ACC112 (cell line): ENCODE measurements at regions not wholly inside any gene's neighbourhood (a gene's known extent, or its start where the extent isn't known, plus 50 kb on each side); places are given as distances from the start of the nearest gene placed in this dataset.

Source experiments
- H2AFZ ChIP-seq: fragments of 200-600 bp; sonication (generic); one replicate; pipeline ENCODE4 v1.6.0; 2017; ENCODE audit warnings: antibody characterized with exemption, low read length; ENCODE audit not compliant: unreplicated experiment
- H3K27ac ChIP-seq: fragments of 200-600 bp; sonication (generic); 2 replicates; pipeline ENCODE4 v1.5.1; 2014; ENCODE audit warnings: low read depth, mild to moderate bottlenecking, antibody characterized with exemption, low read length, moderate library complexity
- H3K27me3 ChIP-seq: fragments of 200-600 bp; sonication (generic); 2 replicates; pipeline ENCODE4 v1.6.1; 2014; ENCODE audit warnings: mild to moderate bottlenecking, antibody characterized with exemption, low read length, moderate library complexity, mixed read lengths; ENCODE audit not compliant: insufficient read depth
- H3K36me3 ChIP-seq: fragments of 200-600 bp; sonication (generic); 2 replicates; pipeline ENCODE4 v1.6.1; 2016; ENCODE audit warnings: mild to moderate bottlenecking, antibody characterized with exemption, low read length, moderate library complexity, mixed read lengths; ENCODE audit not compliant: insufficient read depth
- H3K4me1 ChIP-seq: fragments of 200-600 bp; sonication (generic); one replicate; pipeline ENCODE4 v1.6.1; 2016; ENCODE audit warnings: low read length, mixed read lengths; ENCODE audit not compliant: insufficient read depth, unreplicated experiment, control insufficient read depth
- H3K4me3 ChIP-seq: fragments of 200-600 bp; sonication (generic); 2 replicates; pipeline ENCODE4 v1.5.1; 2014; ENCODE audit warnings: mild to moderate bottlenecking, low read depth, low read length
- H3K79me2 ChIP-seq: fragments of 200-600 bp; sonication (generic); one replicate; pipeline ENCODE4 v1.6.0; 2016; ENCODE audit warnings: low read length; ENCODE audit not compliant: control insufficient read depth, unreplicated experiment, insufficient read depth

GRCh38 chr12:63040526-63041220 is 105.7 kb upstream of the PPM1H start:
- H3K36me3 ChIP-seq = no peaks in the 10 kb centered on the region

GRCh38 chr12:63038713-63039100 is 103.8 kb upstream of the PPM1H start:
- H3K79me2 ChIP-seq = no peaks in the 10 kb centered on the region
- H3K4me1 ChIP-seq = peaks cover 6% of the 10 kb centered on the region
- H3K4me3 ChIP-seq = no peak overlapping the region
- H3K36me3 ChIP-seq = no peaks in the 10 kb centered on the region
- no peak overlapping the region for H3K27ac ChIP-seq
- no peak overlapping the region for H2AFZ ChIP-seq
- H3K27me3 ChIP-seq = no peaks in the 10 kb centered on the region

More at GRCh38 chr12:63040526-63041220, 105.7 kb upstream of the PPM1H start:
- H3K27me3 ChIP-seq = no peaks in the 10 kb centered on the region
- H2AFZ ChIP-seq = no peak overlapping the region
- H3K27ac ChIP-seq = no peak overlapping the region
- H3K4me1 ChIP-seq = peaks cover 20% of the 10 kb centered on the region
- no peaks in the 10 kb centered on the region for H3K79me2 ChIP-seq
- H3K4me3 ChIP-seq = no peak overlapping the region

- Histone ChIP-seq H3K79me2 (no peaks in the 10 kb centered on the region), H3K4me1 (peaks cover 6% of the 10 kb centered on the region), H2AFZ (no peak overlapping the region), H3K27me3 (no peaks in the 10 kb centered on the region), H3K27ac (no peak overlapping the region), H3K4me3 (no peak overlapping the region), H3K36me3 (no peaks in the 10 kb centered on the region)
These were observed 103.1 kb upstream of the PPM1H start for GRCh38 chr12:63037746-63038712.

GRCh38 chr12:63036974-63037335 is 102.0 kb upstream of the PPM1H start:
- H3K36me3 ChIP-seq = no peaks in the 10 kb centered on the region
- no peak overlapping the region for H3K27ac ChIP-seq
- no peaks in the 10 kb centered on the region for H3K4me1 ChIP-seq
- H2AFZ ChIP-seq = no peak overlapping the region
- H3K4me3 ChIP-seq = no peak overlapping the region
- no peaks in the 10 kb centered on the region for H3K27me3 ChIP-seq
- H3K79me2 ChIP-seq = no peaks in the 10 kb centered on the region

GRCh38 chr12:63036216-63036973 is 101.4 kb upstream of the PPM1H start:
- Histone ChIP-seq H3K27me3 (no peaks in the 10 kb centered on the region), H3K27ac (no peak overlapping the region), H3K36me3 (no peaks in the 10 kb centered on the region), H3K4me1 (no peaks in the 10 kb centered on the region), H2AFZ (no peak overlapping the region), H3K79me2 (no peaks in the 10 kb centered on the region), H3K4me3 (no peak overlapping the region)

- Histone ChIP-seq H3K27ac (no peak overlapping the region), H3K4me3 (no peak overlapping the region), H3K27me3 (no peaks in the 10 kb centered on the region), H2AFZ (no peak overlapping the region), H3K4me1 (no peaks in the 10 kb centered on the region), H3K36me3 (no peaks in the 10 kb centered on the region), H3K79me2 (no peaks in the 10 kb centered on the region)
These were observed 99.7 kb upstream of the PPM1H start for GRCh38 chr12:63034601-63035000.

GRCh38 chr12:63029676-63030075 is 94.7 kb upstream of the PPM1H start:
- H3K79me2 ChIP-seq = no peaks in the 10 kb centered on the region
- H3K4me1 ChIP-seq = no peaks in the 10 kb centered on the region
- H3K36me3 ChIP-seq = no peaks in the 10 kb centered on the region
- no peak overlapping the region for H3K4me3 ChIP-seq
- no peaks in the 10 kb centered on the region for H3K27me3 ChIP-seq
- no peak overlapping the region for H2AFZ ChIP-seq
- no peak overlapping the region for H3K27ac ChIP-seq

- Histone ChIP-seq H3K79me2 (no peaks in the 10 kb centered on the region), H3K27ac (no peak overlapping the region), H2AFZ (no peak overlapping the region), H3K27me3 (no peaks in the 10 kb centered on the region), H3K36me3 (no peaks in the 10 kb centered on the region), H3K4me3 (no peak overlapping the region), H3K4me1 (no peaks in the 10 kb centered on the region)
These were observed 94.0 kb upstream of the PPM1H start for GRCh38 chr12:63028951-63029350.

- no peaks in the 10 kb centered on the region for H3K4me1 ChIP-seq
- no peak overlapping the region for H2AFZ ChIP-seq
- no peaks in the 10 kb centered on the region for H3K36me3 ChIP-seq
- H3K27me3 ChIP-seq = no peaks in the 10 kb centered on the region
- H3K27ac ChIP-seq = no peak overlapping the region
- H3K79me2 ChIP-seq = no peaks in the 10 kb centered on the region
- no peak overlapping the region for H3K4me3 ChIP-seq
These were observed 90.2 kb upstream of the PPM1H start for GRCh38 chr12:63025116-63025515.

GRCh38 chr12:63023926-63024325 is 89.0 kb upstream of the PPM1H start:
- H3K4me3 ChIP-seq = no peak overlapping the region
- no peaks in the 10 kb centered on the region for H3K36me3 ChIP-seq
- no peak overlapping the region for H3K27ac ChIP-seq
- no peaks in the 10 kb centered on the region for H3K27me3 ChIP-seq
- H3K4me1 ChIP-seq = no peaks in the 10 kb centered on the region
- H2AFZ ChIP-seq = no peak overlapping the region
- no peaks in the 10 kb centered on the region for H3K79me2 ChIP-seq
